ENCODE measurements at regions not wholly inside any gene's neighbourhood (a gene's known extent, or its start where the extent isn't known, plus 50 kb on each side); places are given as distances from the start of the nearest gene placed in this dataset.

- no peak for DNase-seq
Measured at GRCh38 chr9:113790093-113790492, 86.0 kb upstream of the ZNF618 start.

GRCh38 chr9:113793558-113793957 lies 82.6 kb upstream of the ZNF618 start:
- no peak for DNase-seq

GRCh38 chr9:113794721-113795120 lies 81.4 kb upstream of the ZNF618 start:
- no peak for DNase-seq

- DNase-seq, result no peak
Measured at GRCh38 chr9:113795811-113796392, 80.2 kb upstream of the ZNF618 start.

GRCh38 chr9:113796646-113797426 lies 79.3 kb upstream of the ZNF618 start:
- DNase-seq, result no peak

- DNase-seq, result no peak
Measured at GRCh38 chr9:113798062-113799030, 77.8 kb upstream of the ZNF618 start.

- no peak for DNase-seq
Measured at GRCh38 chr9:113800276-113800675, 75.8 kb upstream of the ZNF618 start.

- no peak for DNase-seq
Measured at GRCh38 chr9:113803811-113804589, 72.1 kb upstream of the ZNF618 start.

GRCh38 chr9:113805486-113806132 lies 70.5 kb upstream of the ZNF618 start:
- no peak for DNase-seq

- DNase-seq, result peak; percentile 3
Measured at GRCh38 chr9:113807173-113808061, 68.7 kb upstream of the ZNF618 start.

- DNase-seq, result no peak
Measured at GRCh38 chr9:113808391-113809358, 67.4 kb upstream of the ZNF618 start.

- DNase-seq, result no peak
Measured at GRCh38 chr9:113817171-113817570, 58.9 kb upstream of the ZNF618 start.

- no peak for DNase-seq
Measured at GRCh38 chr9:113818391-113818790, 57.7 kb upstream of the ZNF618 start.

GRCh38 chr9:113822315-113822714 lies 53.8 kb upstream of the ZNF618 start:
- DNase-seq, result no peak

- DNase-seq, result no peak
Measured at GRCh38 chr9:113823421-113823820, 52.7 kb upstream of the ZNF618 start.
